ENCODE measurements at regions not wholly inside any gene's neighbourhood (a gene's known extent, or its start where the extent isn't known, plus 50 kb on each side); places are given as distances from the start of the nearest gene placed in this dataset.

DNA sequence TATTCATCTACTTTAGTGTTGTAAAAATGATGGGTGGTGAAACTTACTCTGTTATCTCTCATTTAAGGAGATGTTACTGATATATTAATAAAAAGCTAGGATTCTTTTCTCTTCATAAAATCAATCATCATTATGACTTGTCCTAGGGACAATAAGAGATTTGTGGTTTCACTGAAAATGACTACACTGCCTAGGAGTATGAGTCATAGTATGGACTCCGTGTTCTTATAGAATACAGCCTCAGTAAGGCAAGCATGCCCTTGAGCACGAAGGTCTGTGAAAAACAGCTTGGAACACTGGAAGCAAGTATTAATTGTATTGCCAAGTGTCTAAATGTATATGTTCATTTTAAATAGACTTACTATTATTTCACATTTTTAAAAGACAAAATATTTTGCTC lies 749.2 kb upstream of the PCDH15 start:
- TF ChIP-seq HDGF (IDR thresholded peaks at IDR 0.05; ENCODE audit: borderline replicate concordance): no peak
- no peak for TF ChIP-seq FOXM1 (IDR thresholded peaks at IDR 0.05; ENCODE audit: borderline replicate concordance)
- no peak for TF ChIP-seq CTBP1 (IDR thresholded peaks at IDR 0.05; ENCODE audit: borderline replicate concordance)
- TF ChIP-seq ELF4 (IDR thresholded peaks at IDR 0.05): no peak
- no peak for TF ChIP-seq SUZ12 (IDR thresholded peaks at IDR 0.05)
